GM23338 (cell line): ENCODE measurements at regions not wholly inside any gene's neighbourhood (a gene's known extent, or its start where the extent isn't known, plus 50 kb on each side); places are given as distances from the start of the nearest gene placed in this dataset.

ENCODE experiments used
- CTCF ChIP-seq, 2 experiments: fragments of 200-600 bp in 1 of 2; sonication (generic) in 1 of 2; conservative IDR thresholded peaks; 2 replicates each; pipeline versions ENCODE4 v1.5.1 to v1.6.1; 2016 to 2017; ENCODE audit warnings: antibody characterized with exemption in 2 of 2, low read depth in 2 of 2, mild to moderate bottlenecking in 2 of 2, moderate library complexity in 1 of 2
- JUNB ChIP-seq: IDR thresholded peaks from one replicate; pipeline ENCODE4 v1.6.1; 2016; ENCODE audit warnings: antibody characterized with exemption; ENCODE audit not compliant: unreplicated experiment

GRCh38 chr9:99322299-99322698 is 100.2 kb downstream of the SEC61B start:
- TF ChIP-seq JUNB (no peak), CTCF (conservative IDR thresholded peaks at IDR 0.05; ENCODE audit: low read depth in 2 of 2) (no peak)
